KOPT-K1 (cell line): ENCODE measurements at regions not wholly inside any gene's neighbourhood (a gene's known extent, or its start where the extent isn't known, plus 50 kb on each side); places are given as distances from the start of the nearest gene placed in this dataset.

ENCODE experiments used
- H3K27ac ChIP-seq: fragments of 200-600 bp; sonication (generic); 2 replicates; pipeline ENCODE4 v1.5.1; 2016; ENCODE audit warnings: antibody characterized with exemption, mild to moderate bottlenecking, low read depth, low read length; ENCODE audit not compliant: poor library complexity, severe bottlenecking
- H3K36me3 ChIP-seq: fragments of 200-600 bp; sonication (generic); 2 replicates; pipeline ENCODE4 v1.5.1; 2017; ENCODE audit warnings: antibody characterized with exemption, mild to moderate bottlenecking, low read length, moderate library complexity; ENCODE audit not compliant: insufficient read depth
- H3K9me3 ChIP-seq: fragments of 200-600 bp; sonication (generic); 2 replicates; pipeline ENCODE4 v1.5.1; 2017; ENCODE audit warnings: antibody characterized with exemption, low read length, mild to moderate bottlenecking; ENCODE audit not compliant: insufficient read depth, poor library complexity, severe bottlenecking

- Histone ChIP-seq H3K36me3 (no peaks in the 10 kb centered on the region), H3K9me3 (no peaks in the 10 kb centered on the region), H3K27ac (no peak overlapping the region)
Observed at GRCh38 chr2:12602661-12603060, 114.1 kb upstream of the TRIB2 start.

GRCh38 chr2:12603781-12604295 is 112.9 kb upstream of the TRIB2 start:
- no peaks in the 10 kb centered on the region for H3K36me3 ChIP-seq
- H3K27ac ChIP-seq, result no peak overlapping the region
- H3K9me3 ChIP-seq, result no peaks in the 10 kb centered on the region

GRCh38 chr2:12604341-12604740 is 112.4 kb upstream of the TRIB2 start:
- Histone ChIP-seq H3K36me3 (no peaks in the 10 kb centered on the region), H3K27ac (no peak overlapping the region), H3K9me3 (no peaks in the 10 kb centered on the region)

DNA sequence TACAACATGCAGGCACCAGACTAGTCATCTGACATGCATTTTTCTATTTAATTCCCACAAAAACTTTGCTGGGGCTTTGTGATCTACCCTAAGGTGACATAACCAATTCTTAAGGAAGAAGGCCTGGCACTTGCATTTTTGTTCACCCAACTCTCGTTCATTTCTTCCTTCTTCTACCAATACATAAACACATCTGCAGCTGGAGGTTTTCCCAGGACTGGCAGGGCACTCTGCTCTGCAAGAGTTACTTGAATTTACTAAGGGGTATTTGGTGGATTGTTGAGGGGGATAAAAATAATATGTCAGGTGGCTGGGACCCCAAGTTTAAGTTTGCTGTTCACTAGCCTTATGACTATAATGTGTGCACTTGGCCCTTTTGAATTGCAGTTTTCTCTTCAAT is 111.4 kb upstream of the TRIB2 start:
- H3K9me3 ChIP-seq, result no peaks in the 10 kb centered on the region
- H3K36me3 ChIP-seq, result no peaks in the 10 kb centered on the region
- no peak overlapping the region for H3K27ac ChIP-seq

- no peaks in the 10 kb centered on the region for H3K9me3 ChIP-seq
- no peaks in the 10 kb centered on the region for H3K36me3 ChIP-seq
- no peak overlapping the region for H3K27ac ChIP-seq
Observed at GRCh38 chr2:12605936-12606335, 110.8 kb upstream of the TRIB2 start.

DNA sequence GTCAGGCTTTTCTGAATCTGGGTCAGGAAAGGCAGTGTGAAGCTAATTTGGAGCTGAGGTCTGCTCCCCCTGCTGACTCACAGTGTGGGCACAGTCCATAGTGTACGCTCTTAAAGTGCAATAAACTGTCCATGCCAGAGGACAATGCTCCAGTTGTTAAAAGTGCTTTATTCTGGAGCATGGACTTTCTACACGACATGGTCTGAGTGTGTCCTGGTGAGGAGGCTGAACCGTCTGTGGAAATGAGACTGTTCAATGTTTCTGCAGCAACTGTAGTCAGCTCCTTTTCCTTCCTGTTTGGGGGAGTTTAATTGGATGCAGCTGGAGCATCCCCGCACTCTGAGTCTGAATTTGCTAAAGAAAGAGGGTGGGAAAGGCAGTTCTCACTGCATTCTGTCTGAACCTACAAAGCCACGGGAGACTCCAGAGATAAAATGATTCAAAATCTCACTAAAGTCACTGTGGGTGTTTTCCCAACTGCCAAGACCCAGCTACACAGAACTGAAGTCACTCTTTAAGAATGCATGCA is 110.2 kb upstream of the TRIB2 start:
- H3K27ac ChIP-seq, result no peak overlapping the region
- H3K9me3 ChIP-seq, result no peaks in the 10 kb centered on the region
- no peaks in the 10 kb centered on the region for H3K36me3 ChIP-seq

DNA sequence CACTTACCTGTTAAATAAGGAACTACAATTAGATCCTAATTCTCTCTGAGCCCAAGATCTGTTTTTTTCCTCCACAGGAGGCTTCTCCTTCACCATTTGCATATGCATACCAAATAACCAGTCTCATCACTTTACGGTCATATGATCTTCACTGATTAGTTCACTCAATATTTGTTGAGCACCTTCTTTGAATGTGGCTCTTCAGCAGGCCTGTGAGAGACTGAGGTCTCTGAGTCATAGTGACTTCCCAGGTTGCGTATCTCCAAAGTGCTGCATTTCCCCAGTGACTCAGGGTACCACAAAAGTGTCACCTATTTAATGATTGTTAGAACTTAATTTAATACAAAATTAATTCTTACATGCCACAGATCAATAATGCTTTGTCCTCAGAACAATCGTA is 108.8 kb upstream of the TRIB2 start:
- H3K9me3 ChIP-seq, result no peaks in the 10 kb centered on the region
- H3K27ac ChIP-seq, result no peak overlapping the region
- no peaks in the 10 kb centered on the region for H3K36me3 ChIP-seq

GRCh38 chr2:12610314-12610713 is 106.4 kb upstream of the TRIB2 start:
- H3K27ac ChIP-seq, result no peak overlapping the region
- H3K36me3 ChIP-seq, result no peaks in the 10 kb centered on the region
- no peaks in the 10 kb centered on the region for H3K9me3 ChIP-seq

GRCh38 chr2:12612168-12612567 is 104.6 kb upstream of the TRIB2 start:
- Histone ChIP-seq H3K27ac (no peak overlapping the region), H3K36me3 (no peaks in the 10 kb centered on the region), H3K9me3 (no peaks in the 10 kb centered on the region)

- H3K9me3 ChIP-seq, result no peaks in the 10 kb centered on the region
- H3K36me3 ChIP-seq, result no peaks in the 10 kb centered on the region
- no peak overlapping the region for H3K27ac ChIP-seq
Observed at GRCh38 chr2:12612671-12613070, 104.1 kb upstream of the TRIB2 start.

DNA sequence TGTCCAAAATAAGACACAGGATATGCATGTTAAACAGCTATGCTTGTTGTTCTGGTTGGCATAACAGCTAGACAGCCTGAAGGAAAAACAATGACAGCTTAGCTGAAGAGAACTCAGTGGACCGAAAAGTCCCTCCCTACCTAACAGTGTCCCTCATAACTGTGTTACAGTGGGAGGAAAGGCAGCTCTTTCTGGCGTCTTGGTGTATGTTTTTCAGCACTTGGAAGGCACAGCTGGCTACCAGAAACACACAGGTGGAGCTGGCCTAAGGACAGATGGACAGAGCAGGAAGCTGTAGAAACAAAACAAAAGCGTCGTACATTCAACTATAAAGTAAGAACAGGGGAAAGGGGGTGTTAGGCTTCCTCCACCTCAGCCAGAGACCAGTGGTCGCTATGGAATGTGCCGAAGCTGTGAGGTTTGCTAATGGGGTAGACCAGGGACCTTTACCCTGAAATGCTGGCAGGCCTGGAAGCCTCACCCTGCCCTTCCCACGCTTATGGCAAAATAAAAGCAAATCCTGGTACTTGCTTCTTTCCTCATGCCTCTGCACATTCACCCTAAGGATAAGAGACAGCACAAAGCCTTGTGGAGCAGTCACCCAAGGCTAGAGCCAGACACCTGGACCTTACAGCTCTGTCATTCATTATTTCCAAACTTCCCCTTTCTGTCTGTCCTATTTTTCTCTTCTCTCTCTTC is 103.5 kb upstream of the TRIB2 start:
- no peaks in the 10 kb centered on the region for H3K36me3 ChIP-seq
- H3K27ac ChIP-seq, result no peak overlapping the region
- no peaks in the 10 kb centered on the region for H3K9me3 ChIP-seq

DNA sequence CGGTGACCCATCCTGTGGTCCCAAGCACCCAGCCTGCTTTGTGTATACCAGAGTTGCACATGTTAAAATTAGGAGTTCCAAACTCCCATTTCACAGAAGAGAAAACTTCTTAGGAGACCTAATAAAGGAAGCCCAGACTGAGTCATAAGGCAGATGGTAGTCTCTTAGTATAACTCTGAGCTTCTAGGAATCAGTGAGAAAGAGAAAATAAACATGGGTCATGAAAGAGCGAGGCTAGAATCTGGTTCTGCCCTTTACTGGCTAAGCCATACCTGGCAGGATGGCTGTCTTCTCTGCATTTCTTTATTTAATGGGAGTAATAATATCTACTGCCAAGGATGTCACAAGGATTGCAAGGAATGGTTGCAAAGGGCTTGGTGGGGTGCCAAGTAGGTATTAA is 101.2 kb upstream of the TRIB2 start:
- no peak overlapping the region for H3K27ac ChIP-seq
- no peaks in the 10 kb centered on the region for H3K9me3 ChIP-seq
- no peaks in the 10 kb centered on the region for H3K36me3 ChIP-seq

- no peaks in the 10 kb centered on the region for H3K9me3 ChIP-seq
- no peaks in the 10 kb centered on the region for H3K36me3 ChIP-seq
- no peak overlapping the region for H3K27ac ChIP-seq
Observed at GRCh38 chr2:12616456-12617156, 100.1 kb upstream of the TRIB2 start.

DNA sequence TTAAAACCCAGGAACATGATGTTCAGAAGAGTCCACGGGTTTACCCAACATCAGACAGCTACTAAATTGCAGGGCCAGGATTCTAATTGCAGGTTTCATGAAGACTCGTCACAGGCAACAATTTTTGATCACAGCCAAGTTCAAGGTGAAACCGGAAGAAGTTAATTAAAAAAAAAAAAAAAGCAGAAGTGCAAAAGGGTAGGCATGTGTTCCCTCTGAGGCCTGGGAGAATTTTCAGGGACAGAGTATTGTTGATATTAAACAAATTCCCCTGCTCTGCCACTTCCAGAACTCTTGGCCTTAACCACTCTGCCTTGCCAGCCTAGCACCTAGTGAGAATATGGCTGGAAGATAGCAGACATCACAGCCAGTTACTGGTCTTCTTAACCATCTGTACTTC is 99.4 kb upstream of the TRIB2 start:
- Histone ChIP-seq H3K27ac (no peak overlapping the region), H3K36me3 (no peaks in the 10 kb centered on the region)

GRCh38 chr2:12617853-12618252 is 98.9 kb upstream of the TRIB2 start:
- Histone ChIP-seq H3K27ac (no peak overlapping the region), H3K9me3 (no peaks in the 10 kb centered on the region), H3K36me3 (no peaks in the 10 kb centered on the region)

More for the DNA sequence above, 99.4 kb upstream of the TRIB2 start:
- H3K9me3 ChIP-seq, result no peaks in the 10 kb centered on the region

DNA sequence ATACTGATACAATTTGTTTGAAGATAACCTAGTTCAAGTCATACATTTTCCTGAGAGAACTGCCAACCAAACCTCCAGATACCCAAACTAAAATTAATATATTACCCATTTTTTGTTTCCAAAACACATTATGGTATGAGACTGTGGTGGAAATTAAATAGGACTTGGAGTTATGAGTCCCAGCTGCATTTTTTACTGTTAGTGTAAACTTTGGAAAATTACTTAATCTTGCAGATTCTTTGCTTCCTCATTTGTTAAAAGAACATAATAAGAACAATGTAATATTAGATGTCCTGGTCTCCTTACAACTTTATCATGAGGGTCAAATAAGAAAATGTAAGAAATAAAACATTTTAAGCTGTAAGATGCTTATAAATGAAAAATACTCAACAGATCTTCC is 98.2 kb upstream of the TRIB2 start:
- Histone ChIP-seq H3K36me3 (no peaks in the 10 kb centered on the region), H3K9me3 (no peaks in the 10 kb centered on the region), H3K27ac (no peak overlapping the region)
